ENCODE measurements at regions not wholly inside any gene's neighbourhood (a gene's known extent, or its start where the extent isn't known, plus 50 kb on each side); places are given as distances from the start of the nearest gene placed in this dataset.

DNA sequence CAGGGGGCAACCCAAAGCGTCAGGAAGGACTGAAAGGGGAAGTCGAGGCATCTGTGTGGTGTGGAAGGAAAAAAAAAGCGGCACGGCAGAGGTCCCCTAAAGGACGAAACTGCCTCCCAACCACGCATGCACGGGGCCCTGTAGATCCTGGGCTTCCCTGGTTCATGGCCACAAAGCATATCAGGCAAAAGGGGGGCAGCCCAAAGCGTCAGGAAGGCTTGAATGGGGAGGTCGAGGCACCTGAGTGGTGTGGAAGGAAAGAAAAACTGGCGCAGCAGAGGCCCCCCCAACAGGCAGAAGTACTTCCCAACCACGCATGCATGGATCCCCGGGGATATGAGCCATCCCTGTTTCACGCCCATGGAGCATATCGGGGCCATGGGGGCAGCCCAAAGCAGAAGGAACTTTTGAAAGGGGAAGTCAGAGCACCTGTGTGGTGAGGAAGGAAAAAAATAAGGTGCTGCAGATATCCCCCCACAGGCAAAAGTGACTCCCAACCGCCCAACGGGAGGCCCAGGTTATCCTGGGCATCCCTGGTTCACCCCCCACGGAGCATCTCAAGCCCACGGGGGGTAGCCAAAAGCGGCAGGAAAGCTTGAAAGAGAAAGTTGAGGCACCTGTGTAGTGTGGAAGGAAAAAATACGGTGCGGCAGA lies 581.2 kb downstream of the ALG10 start:
- TF ChIP-seq POLR2AphosphoS5 (IDR thresholded peaks at IDR 0.05): no peak
- Histone ChIP-seq H3K36me3 (no peaks in the 10 kb centered on the region), H3K9me3 (peaks cover 34 to 65% of the 10 kb centered on the region in 2 donors), H3K27ac (no peak overlapping the region), H3K27me3 (no peaks in the 10 kb centered on the region), H3K4me1 (no peaks in the 10 kb centered on the region), H3K4me3 (no peak overlapping the region)
- 67 to 68% methylated on average over 13 to 21 of the region's 21 CpGs for WGBS, 2 donors (ENCODE audit: low coverage in 1 of 2)
- in situ Hi-C loops (cut with MboI; ENCODE audit: low pct_ligation_motif_present in 1 of 4, low pct_unique_long_range_greater_than_20kb in 1 of 4, low sequenced_read_pairs in 3 of 4) (no loop called here), intact Hi-C loops (cut with DNase I; ENCODE audit: low total_unique reads) (no loop called here)
- no peak for DNase-seq

DNA sequence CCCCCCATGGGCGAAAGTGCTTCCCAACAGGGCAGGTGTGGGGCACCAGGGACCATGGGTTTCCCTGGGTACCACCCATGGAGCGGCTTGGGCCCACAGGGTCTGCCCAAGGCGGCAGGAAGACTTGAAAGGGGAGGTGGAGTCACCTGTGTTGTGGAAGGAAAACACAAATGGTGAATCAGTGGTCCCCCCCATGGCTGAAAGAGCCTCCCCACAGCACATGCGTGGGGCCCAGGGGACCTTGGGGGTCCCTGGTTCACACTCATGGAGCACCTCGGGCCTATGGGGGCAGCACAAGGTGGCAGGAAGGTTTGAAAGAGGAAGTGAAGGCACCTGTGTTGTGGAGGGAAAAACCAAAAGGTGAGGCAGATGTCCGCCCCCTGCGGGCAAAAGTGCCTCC lies 581.9 kb downstream of the ALG10 start:
- intact Hi-C loops (cut with DNase I; ENCODE audit: low total_unique reads) (no loop called here), in situ Hi-C loops (cut with MboI; ENCODE audit: low pct_ligation_motif_present in 1 of 4, low pct_unique_long_range_greater_than_20kb in 1 of 4, low sequenced_read_pairs in 3 of 4) (no loop called here)
- Histone ChIP-seq H3K36me3 (no peaks in the 10 kb centered on the region), H3K27me3 (no peaks in the 10 kb centered on the region), H3K9me3 (peaks cover 33 to 62% of the 10 kb centered on the region in 2 donors), H3K4me1 (no peaks in the 10 kb centered on the region), H3K27ac (no peak overlapping the region), H3K4me3 (no peak overlapping the region)
- DNase-seq: no peak
- 54 to 70% methylated on average over 2 to 7 of the region's 7 CpGs for WGBS, 2 donors (ENCODE audit: low coverage in 1 of 2)
- TF ChIP-seq EP300 (IDR thresholded peaks at IDR 0.05; ENCODE audit: low read depth) (no peak), POLR2AphosphoS5 (IDR thresholded peaks at IDR 0.05) (no peak), POLR2A (IDR thresholded peaks at IDR 0.05) (no peak)
- TF ChIP-seq, protein P1, sequence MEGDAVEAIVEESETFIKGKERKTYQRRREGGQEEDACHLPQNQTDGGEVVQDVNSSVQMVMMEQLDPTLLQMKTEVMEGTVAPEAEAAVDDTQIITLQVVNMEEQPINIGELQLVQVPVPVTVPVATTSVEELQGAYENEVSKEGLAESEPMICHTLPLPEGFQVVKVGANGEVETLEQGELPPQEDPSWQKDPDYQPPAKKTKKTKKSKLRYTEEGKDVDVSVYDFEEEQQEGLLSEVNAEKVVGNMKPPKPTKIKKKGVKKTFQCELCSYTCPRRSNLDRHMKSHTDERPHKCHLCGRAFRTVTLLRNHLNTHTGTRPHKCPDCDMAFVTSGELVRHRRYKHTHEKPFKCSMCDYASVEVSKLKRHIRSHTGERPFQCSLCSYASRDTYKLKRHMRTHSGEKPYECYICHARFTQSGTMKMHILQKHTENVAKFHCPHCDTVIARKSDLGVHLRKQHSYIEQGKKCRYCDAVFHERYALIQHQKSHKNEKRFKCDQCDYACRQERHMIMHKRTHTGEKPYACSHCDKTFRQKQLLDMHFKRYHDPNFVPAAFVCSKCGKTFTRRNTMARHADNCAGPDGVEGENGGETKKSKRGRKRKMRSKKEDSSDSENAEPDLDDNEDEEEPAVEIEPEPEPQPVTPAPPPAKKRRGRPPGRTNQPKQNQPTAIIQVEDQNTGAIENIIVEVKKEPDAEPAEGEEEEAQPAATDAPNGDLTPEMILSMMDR (IDR thresholded peaks at IDR 0.05): no peak

DNA sequence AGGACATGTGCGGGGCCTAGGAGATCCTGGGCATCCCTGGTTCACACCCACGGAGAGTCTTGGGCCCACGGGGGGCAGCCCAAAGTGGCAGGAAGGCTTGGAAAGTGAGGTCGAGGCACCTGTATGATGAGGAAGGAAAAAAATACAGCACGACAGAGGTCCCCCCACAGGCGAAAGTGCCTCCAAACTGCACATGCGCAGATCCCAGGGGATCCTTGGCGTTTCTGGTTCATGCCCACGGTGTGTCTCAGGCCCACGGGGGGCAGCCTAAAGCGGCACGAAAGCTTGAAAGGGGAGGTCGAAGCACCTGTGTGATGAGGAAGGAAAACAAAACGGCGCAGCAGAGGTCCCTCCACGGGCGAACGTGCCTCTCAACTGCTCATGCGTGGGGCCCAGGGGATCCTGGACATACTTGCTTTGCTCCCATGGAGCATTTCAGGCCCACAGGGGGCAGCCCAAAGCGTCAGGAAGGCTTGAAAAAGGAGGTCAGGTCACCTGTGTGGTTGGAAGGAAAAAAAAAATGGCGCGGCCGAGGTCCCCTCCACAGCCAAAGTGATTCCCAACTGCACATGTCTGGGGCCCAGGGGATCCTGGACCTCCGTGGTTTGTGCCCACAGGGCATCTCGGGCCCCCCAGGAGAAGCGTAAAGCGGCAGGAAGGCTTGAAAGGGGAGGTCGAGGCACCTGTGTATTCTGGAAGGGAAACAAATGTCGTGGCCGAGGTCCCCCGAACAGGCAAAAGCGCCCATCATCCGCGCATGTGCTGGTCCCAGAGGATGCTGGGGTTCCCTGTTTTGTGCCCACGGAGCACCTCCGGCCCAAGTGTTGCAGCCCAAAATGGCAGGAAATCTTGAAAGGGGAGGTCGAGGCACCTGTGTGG lies 582.6 kb downstream of the ALG10 start:
- no peak for TF ChIP-seq POLR2AphosphoS5 (IDR thresholded peaks at IDR 0.05)
- Histone ChIP-seq H3K4me3 (no peak overlapping the region), H3K27me3 (no peaks in the 10 kb centered on the region), H3K9me3 (peaks cover 27 to 56% of the 10 kb centered on the region in 2 donors), H3K27ac (no peak overlapping the region), H3K4me1 (no peaks in the 10 kb centered on the region), H3K36me3 (no peaks in the 10 kb centered on the region)
- no peak for DNase-seq
- 77 to 90% methylated on average over 2 to 37 of the region's 37 CpGs for WGBS, 2 donors (ENCODE audit: low coverage in 1 of 2)
- intact Hi-C loops (cut with DNase I; ENCODE audit: low total_unique reads): no loop called here
- in situ Hi-C loops (cut with MboI; ENCODE audit: low pct_ligation_motif_present in 1 of 4, low pct_unique_long_range_greater_than_20kb in 1 of 4, low sequenced_read_pairs in 3 of 4): no loop called here

DNA sequence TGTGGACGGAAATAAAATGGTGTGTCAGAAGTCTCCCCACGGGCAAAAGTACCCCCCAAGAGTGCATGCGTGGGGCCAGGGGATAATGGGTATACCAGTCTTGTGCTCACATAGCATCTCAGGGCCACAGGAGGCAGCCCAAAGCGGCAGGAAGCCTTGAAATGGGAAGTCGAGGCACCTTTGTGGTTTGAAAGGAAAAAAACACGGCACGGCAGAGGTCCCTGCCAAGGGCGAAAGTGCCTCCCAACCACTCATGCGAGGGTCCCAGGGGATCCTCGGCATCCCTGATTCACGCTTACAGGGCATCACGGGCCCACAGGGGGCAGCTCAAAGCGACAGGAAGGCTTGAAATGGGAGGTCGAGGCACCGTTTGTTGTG lies 583.2 kb downstream of the ALG10 start:
- WGBS, 2 donors (ENCODE audit: low coverage in 1 of 2): 75% methylated on average over 15 of the region's 15 CpGs; no CpG with 5 or more reads in 1 of the 2 donors
- Histone ChIP-seq H3K4me1 (no peaks in the 10 kb centered on the region), H3K9me3 (peaks cover 22 to 51% of the 10 kb centered on the region in 2 donors), H3K4me3 (no peak overlapping the region), H3K27ac (no peak overlapping the region), H3K36me3 (no peaks in the 10 kb centered on the region), H3K27me3 (no peaks in the 10 kb centered on the region)
- in situ Hi-C loops (cut with MboI; ENCODE audit: low pct_ligation_motif_present in 1 of 4, low pct_unique_long_range_greater_than_20kb in 1 of 4, low sequenced_read_pairs in 3 of 4): no loop called here
- DNase-seq: no peak
- TF ChIP-seq POLR2AphosphoS5 (IDR thresholded peaks at IDR 0.05): no peak
- TF ChIP-seq, protein P1 (IDR thresholded peaks at IDR 0.05): no peak
- TF ChIP-seq POLR2A (IDR thresholded peaks at IDR 0.05): no peak
- no peak for TF ChIP-seq EP300 (IDR thresholded peaks at IDR 0.05; ENCODE audit: low read depth)
- intact Hi-C loops (cut with DNase I; ENCODE audit: low total_unique reads): no loop called here

DNA sequence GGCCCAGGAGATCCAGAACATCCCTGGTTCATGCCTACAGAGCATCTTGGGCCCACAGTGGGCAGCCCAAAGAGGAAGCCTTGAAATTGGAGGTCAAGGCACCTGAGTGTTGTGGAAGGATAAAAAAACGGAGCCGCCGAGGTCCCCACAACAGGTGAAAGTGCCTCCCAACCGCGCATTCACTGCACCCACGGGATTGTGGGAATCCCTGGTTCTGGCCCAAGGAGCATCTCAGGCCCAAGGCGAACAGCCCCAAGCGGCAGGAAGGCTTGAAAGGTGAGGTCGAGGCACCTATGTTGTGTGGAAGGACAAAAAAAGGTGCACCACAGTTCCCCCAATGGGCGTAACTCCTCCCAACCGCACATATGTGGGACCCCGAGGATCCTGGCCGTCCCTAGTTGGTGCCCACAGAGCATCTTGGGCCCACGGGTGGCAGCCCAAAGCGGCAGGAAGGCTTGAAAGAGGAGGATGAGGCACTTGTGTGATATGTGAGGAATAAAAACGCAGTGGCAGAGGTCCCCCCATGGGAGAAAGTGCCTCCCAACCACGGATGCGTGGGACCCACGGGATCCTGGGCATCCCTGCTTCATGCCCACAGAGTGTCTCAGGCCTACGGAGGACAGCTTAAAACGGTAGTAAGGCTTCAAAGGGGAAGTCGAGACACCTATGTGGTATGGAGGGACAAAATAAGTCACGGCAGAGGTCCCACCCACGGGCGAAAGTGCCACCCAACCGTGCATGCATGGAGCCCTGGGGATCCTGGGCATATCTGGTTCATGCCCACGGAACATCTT lies 583.9 kb downstream of the ALG10 start:
- in situ Hi-C loops (cut with MboI; ENCODE audit: low pct_ligation_motif_present in 1 of 4, low pct_unique_long_range_greater_than_20kb in 1 of 4, low sequenced_read_pairs in 3 of 4): no loop called here
- no peaks in the 10 kb centered on the region for H3K27me3 ChIP-seq
- intact Hi-C loops (cut with DNase I; ENCODE audit: low total_unique reads): no loop called here
- H3K9me3 ChIP-seq: peaks cover 22 to 47% of the 10 kb centered on the region in 2 donors
- TF ChIP-seq EP300 (IDR thresholded peaks at IDR 0.05; ENCODE audit: low read depth) (no peak), POLR2AphosphoS5 (IDR thresholded peaks at IDR 0.05) (no peak)
- no peak overlapping the region for H3K27ac ChIP-seq
- H3K36me3 ChIP-seq: no peaks in the 10 kb centered on the region
- WGBS, 2 donors (ENCODE audit: low coverage in 1 of 2): 77% methylated on average over 27 of the region's 27 CpGs; no CpG with 5 or more reads in 1 of the 2 donors
- H3K4me1 ChIP-seq: no peaks in the 10 kb centered on the region
- H3K4me3 ChIP-seq: no peak overlapping the region
- DNase-seq: no peak
